CD4-positive, alpha-beta T cell treated with Interleukin-10 for 1 hour (primary cell): ENCODE measurements at regions not wholly inside any gene's neighbourhood (a gene's known extent, or its start where the extent isn't known, plus 50 kb on each side); places are given as distances from the start of the nearest gene placed in this dataset.
"Not testable (repeated sequence)": the region's sequence is repeated elsewhere in the genome, so short reads cannot be mapped to it uniquely, and the experiment has no call there.

Experiments
- DNase-seq: peaks from one replicate; pipeline ENCODE4 v3.0.0-alpha.2; 2020

- no peak for DNase-seq
Observed at GRCh38 chr12:114616081-114616480, 67.9 kb downstream of the TBX3 start.

- DNase-seq = no peak
Observed at GRCh38 chr12:114614040-114614439, 69.9 kb downstream of the TBX3 start.

- no peak for DNase-seq
Observed at GRCh38 chr12:114612062-114612461, 71.9 kb downstream of the TBX3 start.

- no peak for DNase-seq
Observed at GRCh38 chr12:114611145-114612018, 72.6 kb downstream of the TBX3 start.

- DNase-seq = no peak
Observed at GRCh38 chr12:114608509-114608908, 75.5 kb downstream of the TBX3 start.

GRCh38 chr12:114605918-114606317 is 78.1 kb downstream of the TBX3 start:
- no peak for DNase-seq

GRCh38 chr12:114604606-114605005 is 79.4 kb downstream of the TBX3 start:
- DNase-seq = no peak

- DNase-seq = not testable (repeated sequence)
Observed at GRCh38 chr12:114600584-114600983, 83.4 kb downstream of the TBX3 start.

- DNase-seq = no peak
Observed at GRCh38 chr12:114598111-114598510, 85.9 kb downstream of the TBX3 start.

GRCh38 chr12:114592946-114593345 is 91.0 kb downstream of the TBX3 start:
- no peak for DNase-seq

GRCh38 chr12:114588061-114588460 is 95.9 kb downstream of the TBX3 start:
- no peak for DNase-seq

- no peak for DNase-seq
Observed at GRCh38 chr12:114580306-114580705, 103.7 kb downstream of the TBX3 start.

- DNase-seq = no peak
Observed at GRCh38 chr12:114579389-114579788, 104.6 kb downstream of the TBX3 start.

GRCh38 chr12:114562654-114563053 is 121.3 kb downstream of the TBX3 start:
- no peak for DNase-seq

GRCh38 chr12:114555451-114555850 is 128.5 kb downstream of the TBX3 start:
- no peak for DNase-seq

- no peak for DNase-seq
Observed at GRCh38 chr12:114547636-114548035, 136.3 kb downstream of the TBX3 start.

GRCh38 chr12:114530417-114530816 is 124.5 kb upstream of the TBX5 start:
- DNase-seq = no peak

- no peak for DNase-seq
Observed at GRCh38 chr12:114529966-114530365, 124.0 kb upstream of the TBX5 start.

GRCh38 chr12:114528766-114529165 is 122.8 kb upstream of the TBX5 start:
- no peak for DNase-seq

- DNase-seq = not testable (repeated sequence)
Observed at GRCh38 chr12:114521160-114521559, 115.2 kb upstream of the TBX5 start.

GRCh38 chr12:114512351-114512750 is 106.4 kb upstream of the TBX5 start:
- DNase-seq = no peak

GRCh38 chr12:114508529-114509129 is 102.7 kb upstream of the TBX5 start:
- DNase-seq = peak; percentile 60

GRCh38 chr12:114506651-114507050 is 100.7 kb upstream of the TBX5 start:
- DNase-seq = no peak

- DNase-seq = no peak
Observed at GRCh38 chr12:114504311-114504710, 98.4 kb upstream of the TBX5 start.

- no peak for DNase-seq
Observed at GRCh38 chr12:114501474-114501807, 95.5 kb upstream of the TBX5 start.
